ENCODE measurements at regions not wholly inside any gene's neighbourhood (a gene's known extent, or its start where the extent isn't known, plus 50 kb on each side); places are given as distances from the start of the nearest gene placed in this dataset.

DNA sequence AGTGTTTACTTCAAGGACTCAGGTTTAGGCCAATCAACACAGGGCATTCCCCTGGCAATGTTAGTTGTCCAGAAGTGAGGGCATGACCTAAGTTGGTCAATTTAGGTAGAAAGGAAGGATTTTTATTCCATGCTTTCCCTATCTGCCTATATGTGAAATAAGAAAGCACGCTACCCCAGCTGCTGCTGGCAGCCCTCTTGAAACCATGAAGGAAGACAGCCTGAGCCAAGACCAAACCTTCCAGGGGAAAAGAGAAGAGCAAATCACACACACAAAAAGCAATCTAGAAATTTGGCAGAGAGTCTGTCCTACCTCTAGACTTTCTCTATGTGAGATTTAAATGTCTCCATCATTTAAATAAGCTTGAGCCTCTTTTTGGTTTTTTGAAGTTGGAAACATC lies 387.6 kb downstream of the TNS1 start:
- Histone ChIP-seq H3K27me3 (replicated peaks in 1 of 2; ENCODE audit: control insufficient read depth in 2 of 2, insufficient read depth in 2 of 2, low read length in 1 of 2) (no peaks in the 10 kb centered on the region; a peak in 2 of 4 replicates), H2AFZ (ENCODE audit: control insufficient read depth, low read depth, low read length) (no peak overlapping the region), H4K20me1 (ENCODE audit: control insufficient read depth, insufficient read depth) (no peaks in the 10 kb centered on the region), H3K79me2 (ENCODE audit: control insufficient read depth, insufficient read depth, low read length) (no peaks in the 10 kb centered on the region), H3K9me3 (replicated peaks; ENCODE audit: control insufficient read depth, insufficient read depth, low read length) (no peaks in the 10 kb centered on the region), H3K9ac (ENCODE audit: control insufficient read depth, insufficient read depth, low read length) (no peak overlapping the region), H3K36me3 (ENCODE audit: control insufficient read depth in 2 of 2, insufficient read depth in 2 of 2, low read length in 1 of 2) (no peaks in the 10 kb centered on the region), H3K4me1 (ENCODE audit: control insufficient read depth, insufficient read depth, low read length) (peaks cover 12% of the 10 kb centered on the region), H3K4me2 (ENCODE audit: control insufficient read depth, insufficient read depth) (no peak overlapping the region), H3K27ac (ENCODE audit: control insufficient read depth, insufficient read depth) (no peak overlapping the region), H3K4me3 (no peak overlapping the region)
- ChIA-PET RAD21 (ENCODE audit: unreplicated experiment) (no interaction called here), CTCF (interaction anchor here (1.4 kb wide), 1 partner anchor 35 kb away, joined by 3 read pairs; no protein-coding TSS in a partner anchor), SMC1A (ENCODE audit: uncharacterized antibody, unreplicated experiment) (no interaction called here), POLR2A (no interaction called here)
- FAIRE-seq (no peak), ATAC-seq (no peak), DNase-seq (ENCODE audit: low read depth, low spot score) (no peak)
- intact Hi-C loops (cut with micrococcal nuclease; ENCODE audit: unreplicated experiment): no loop called here
- WGBS (ENCODE audit: insufficient coverage, insufficient replicate concordance, low lambda C conversion rate, missing lambda C conversion rate): 38% methylated on average over 1 of the region's 1 CpG
- in situ Hi-C loops (cut with MboI): no loop called here
- TF ChIP-seq MEF2A (IDR thresholded peaks at IDR 0.05; ENCODE audit: insufficient read depth, low read depth, low read length): no peak
- TF ChIP-seq RAD21 (IDR thresholded peaks at IDR 0.05; ENCODE audit: insufficient read depth, low read depth, low read length): no peak
- no TSS peak for BruUV-seq (replicated peaks)

DNA sequence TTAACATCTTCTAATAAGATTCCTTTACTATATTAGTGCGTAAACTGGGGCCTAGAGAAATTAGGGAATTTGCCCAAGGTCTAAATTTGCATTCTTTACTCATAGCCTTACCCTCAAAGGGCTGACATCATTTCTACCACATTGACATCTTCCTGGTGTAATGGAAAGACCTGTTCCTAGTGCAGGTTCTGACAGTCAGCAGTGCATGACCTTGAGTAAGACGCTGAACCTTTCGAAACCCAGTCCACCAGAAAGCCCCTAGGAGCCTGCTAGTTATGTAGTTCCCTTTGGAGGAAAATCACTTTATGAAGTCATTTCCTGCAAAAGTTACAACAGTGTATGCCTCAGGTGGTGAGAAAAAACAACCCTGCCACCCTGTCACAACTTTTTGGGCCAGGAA lies 388.3 kb downstream of the TNS1 start:
- CTCF ChIA-PET: interaction anchor here (1.2 to 1.4 kb wide), 2 partner anchors 36 to 38 kb away, joined by 3 read pairs; no protein-coding TSS in a partner anchor
- DNase-seq (ENCODE audit: low read depth, low spot score): peak; percentile 23
- no peaks in the 10 kb centered on the region for H3K79me2 ChIP-seq (ENCODE audit: control insufficient read depth, insufficient read depth, low read length)
- no peaks in the 10 kb centered on the region for H3K36me3 ChIP-seq (ENCODE audit: control insufficient read depth in 2 of 2, insufficient read depth in 2 of 2, low read length in 1 of 2)
- in situ Hi-C loops (cut with MboI): no loop called here
- FAIRE-seq: no peak
- no peaks in the 10 kb centered on the region for H3K9me3 ChIP-seq (replicated peaks; ENCODE audit: control insufficient read depth, insufficient read depth, low read length)
- H3K9ac ChIP-seq (ENCODE audit: control insufficient read depth, insufficient read depth, low read length): no peak overlapping the region
- H4K20me1 ChIP-seq (ENCODE audit: control insufficient read depth, insufficient read depth): no peaks in the 10 kb centered on the region
- no peaks in the 10 kb centered on the region; a peak in 2 of 4 replicates for H3K27me3 ChIP-seq (replicated peaks in 1 of 2; ENCODE audit: control insufficient read depth in 2 of 2, insufficient read depth in 2 of 2, low read length in 1 of 2)
- no peak overlapping the region for H3K27ac ChIP-seq (ENCODE audit: control insufficient read depth, insufficient read depth)
- SMC1A ChIA-PET (ENCODE audit: uncharacterized antibody, unreplicated experiment): no interaction called here
- no peak overlapping the region for H3K4me3 ChIP-seq
- ATAC-seq: peak; percentile 85
- BruUV-seq (replicated peaks): no TSS peak
- POLR2A ChIA-PET: no interaction called here
- WGBS (ENCODE audit: insufficient coverage, insufficient replicate concordance, low lambda C conversion rate, missing lambda C conversion rate): 28% methylated on average over 3 of the region's 3 CpGs
- H3K4me1 ChIP-seq (ENCODE audit: control insufficient read depth, insufficient read depth, low read length): peaks cover 13% of the 10 kb centered on the region
- intact Hi-C loops (cut with micrococcal nuclease; ENCODE audit: unreplicated experiment): no loop called here
- no peak overlapping the region for H3K4me2 ChIP-seq (ENCODE audit: control insufficient read depth, insufficient read depth)
- no peak overlapping the region for H2AFZ ChIP-seq (ENCODE audit: control insufficient read depth, low read depth, low read length)
- RAD21 ChIA-PET (ENCODE audit: unreplicated experiment): no interaction called here
- TF ChIP-seq SMAD1 (IDR thresholded peaks at IDR 0.05; ENCODE audit: low read depth, partially characterized antibody) (no peak), NBN (IDR thresholded peaks at IDR 0.05) (no peak), HDAC2 (IDR thresholded peaks at IDR 0.05) (no peak), SREBF2 (IDR thresholded peaks at IDR 0.05; ENCODE audit: low read length) (no peak), PML (IDR thresholded peaks at IDR 0.05; ENCODE audit: low read length) (no peak; the same call in 1 of the 2 replicates), POU2F2 (IDR thresholded peaks at IDR 0.05; ENCODE audit: borderline replicate concordance, low read depth, low read length) (no peak), HCFC1 (IDR thresholded peaks at IDR 0.05; ENCODE audit: low read length) (no peak), CHD1 (IDR thresholded peaks at IDR 0.05; ENCODE audit: low read depth, low read length) (no peak), STAT3 (IDR thresholded peaks at IDR 0.05; ENCODE audit: low read depth, low read length) (no peak), PAX5 (IDR thresholded peaks at IDR 0.05; ENCODE audit: borderline replicate concordance, low read depth, low read length) (peak; percentile 85), KDM1A (IDR thresholded peaks at IDR 0.05; ENCODE audit: borderline replicate concordance) (no peak), GATAD2B (conservative IDR thresholded peaks at IDR 0.05; ENCODE audit: low read depth) (no peak), ZNF274 (IDR thresholded peaks at IDR 0.05; ENCODE audit: insufficient read depth, insufficient read length) (no peak)
- TF ChIP-seq, protein P1, sequence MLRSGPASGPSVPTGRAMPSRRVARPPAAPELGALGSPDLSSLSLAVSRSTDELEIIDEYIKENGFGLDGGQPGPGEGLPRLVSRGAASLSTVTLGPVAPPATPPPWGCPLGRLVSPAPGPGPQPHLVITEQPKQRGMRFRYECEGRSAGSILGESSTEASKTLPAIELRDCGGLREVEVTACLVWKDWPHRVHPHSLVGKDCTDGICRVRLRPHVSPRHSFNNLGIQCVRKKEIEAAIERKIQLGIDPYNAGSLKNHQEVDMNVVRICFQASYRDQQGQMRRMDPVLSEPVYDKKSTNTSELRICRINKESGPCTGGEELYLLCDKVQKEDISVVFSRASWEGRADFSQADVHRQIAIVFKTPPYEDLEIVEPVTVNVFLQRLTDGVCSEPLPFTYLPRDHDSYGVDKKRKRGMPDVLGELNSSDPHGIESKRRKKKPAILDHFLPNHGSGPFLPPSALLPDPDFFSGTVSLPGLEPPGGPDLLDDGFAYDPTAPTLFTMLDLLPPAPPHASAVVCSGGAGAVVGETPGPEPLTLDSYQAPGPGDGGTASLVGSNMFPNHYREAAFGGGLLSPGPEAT (IDR thresholded peaks at IDR 0.05; ENCODE audit: low read depth): no peak
- TF ChIP-seq, protein P2, sequence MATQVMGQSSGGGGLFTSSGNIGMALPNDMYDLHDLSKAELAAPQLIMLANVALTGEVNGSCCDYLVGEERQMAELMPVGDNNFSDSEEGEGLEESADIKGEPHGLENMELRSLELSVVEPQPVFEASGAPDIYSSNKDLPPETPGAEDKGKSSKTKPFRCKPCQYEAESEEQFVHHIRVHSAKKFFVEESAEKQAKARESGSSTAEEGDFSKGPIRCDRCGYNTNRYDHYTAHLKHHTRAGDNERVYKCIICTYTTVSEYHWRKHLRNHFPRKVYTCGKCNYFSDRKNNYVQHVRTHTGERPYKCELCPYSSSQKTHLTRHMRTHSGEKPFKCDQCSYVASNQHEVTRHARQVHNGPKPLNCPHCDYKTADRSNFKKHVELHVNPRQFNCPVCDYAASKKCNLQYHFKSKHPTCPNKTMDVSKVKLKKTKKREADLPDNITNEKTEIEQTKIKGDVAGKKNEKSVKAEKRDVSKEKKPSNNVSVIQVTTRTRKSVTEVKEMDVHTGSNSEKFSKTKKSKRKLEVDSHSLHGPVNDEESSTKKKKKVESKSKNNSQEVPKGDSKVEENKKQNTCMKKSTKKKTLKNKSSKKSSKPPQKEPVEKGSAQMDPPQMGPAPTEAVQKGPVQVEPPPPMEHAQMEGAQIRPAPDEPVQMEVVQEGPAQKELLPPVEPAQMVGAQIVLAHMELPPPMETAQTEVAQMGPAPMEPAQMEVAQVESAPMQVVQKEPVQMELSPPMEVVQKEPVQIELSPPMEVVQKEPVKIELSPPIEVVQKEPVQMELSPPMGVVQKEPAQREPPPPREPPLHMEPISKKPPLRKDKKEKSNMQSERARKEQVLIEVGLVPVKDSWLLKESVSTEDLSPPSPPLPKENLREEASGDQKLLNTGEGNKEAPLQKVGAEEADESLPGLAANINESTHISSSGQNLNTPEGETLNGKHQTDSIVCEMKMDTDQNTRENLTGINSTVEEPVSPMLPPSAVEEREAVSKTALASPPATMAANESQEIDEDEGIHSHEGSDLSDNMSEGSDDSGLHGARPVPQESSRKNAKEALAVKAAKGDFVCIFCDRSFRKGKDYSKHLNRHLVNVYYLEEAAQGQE (IDR thresholded peaks at IDR 0.05; ENCODE audit: low read depth, low read length): no peak

All from GM12878 (cell line).